CD4-positive, alpha-beta T cell (primary cell): ENCODE measurements at regions not wholly inside any gene's neighbourhood (a gene's known extent, or its start where the extent isn't known, plus 50 kb on each side); places are given as distances from the start of the nearest gene placed in this dataset.

Experiments
- ATAC-seq: fragments of 200-7000 bp; cut with Tn5 transposase; one replicate; pipeline ENCODE4 v1.10.0; 2022; ENCODE audit warnings: mild to moderate bottlenecking; ENCODE audit not compliant: poor library complexity
- CTCF ChIA-PET: fragments of 350-600 bp; sonication (Branson Sonifier 250); formaldehyde crosslinking; loops from one replicate; lab custom pipeline; 2021; ENCODE audit warnings: antibody characterized with exemption, inconsistent platforms; lab: Charles Lee
- POLR2A ChIA-PET: fragments of 350-600 bp; sonication (Branson Sonifier 250); formaldehyde crosslinking; loops from one replicate; lab custom pipeline; 2021; ENCODE audit warnings: antibody characterized with exemption, inconsistent platforms; lab: Charles Lee
- DNase-seq, 14 experiments: peaks; one replicate each; pipeline ENCODE4 v3.0.0-alpha.2; 2013 to 2020; ENCODE audit warnings: mixed read lengths in 2 of 14
- H3K27ac ChIP-seq, 2 donors: one replicate each; pipeline versions ENCODE4 v1.5.1 to v1.7.0; 2013; ENCODE audit warnings: low read length in 2 of 2, low read depth in 1 of 2, mild to moderate bottlenecking in 1 of 2
- H3K27me3 ChIP-seq, 2 experiments: 1 replicate in 1 of 2; 2 replicates in 1 of 2; pipeline versions ENCODE4 v1.6.1 to v1.7.0; 2013; ENCODE audit warnings: low read length in 2 of 2, control low read depth in 1 of 2, mild to moderate bottlenecking in 1 of 2, moderate library complexity in 1 of 2; ENCODE audit not compliant: insufficient read depth in 2 of 2, control insufficient read depth in 1 of 2
- H3K36me3 ChIP-seq: one replicate; pipeline ENCODE4 v1.6.1; 2013; ENCODE audit warnings: low read length, control low read depth; ENCODE audit not compliant: insufficient read depth
- H3K4me1 ChIP-seq: one replicate; pipeline ENCODE4 v1.6.1; 2013; ENCODE audit warnings: low read length, control low read depth; ENCODE audit not compliant: insufficient read depth
- H3K4me3 ChIP-seq: one replicate; pipeline ENCODE4 v1.5.1; 2013; ENCODE audit warnings: mild to moderate bottlenecking, low read length, moderate library complexity
- H3K9me3 ChIP-seq, 2 experiments: 1 replicate in 1 of 2; 2 replicates in 1 of 2; pipeline versions ENCODE4 v1.6.1 to v1.7.0; 2013; ENCODE audit warnings: low read length in 2 of 2, mild to moderate bottlenecking in 2 of 2, control low read depth in 1 of 2, moderate library complexity in 1 of 2; ENCODE audit not compliant: control insufficient read depth in 1 of 2, insufficient read depth in 1 of 2
- H3K27ac Mint-ChIP-seq: one replicate; pipeline ENCODE4 v1.8.0; 2020; ENCODE audit warnings: mixed read lengths
- H3K27me3 Mint-ChIP-seq: one replicate; pipeline ENCODE4 v1.8.0; 2021; ENCODE audit warnings: mixed read lengths
- H3K36me3 Mint-ChIP-seq: one replicate; pipeline ENCODE4 v1.8.0; 2021; ENCODE audit warnings: low read depth, mixed read lengths
- H3K4me1 Mint-ChIP-seq: one replicate; pipeline ENCODE4 v1.8.0; 2021; ENCODE audit warnings: low read depth, mixed read lengths
- H3K4me3 Mint-ChIP-seq: one replicate; pipeline ENCODE4 v1.8.0; 2020; ENCODE audit warnings: mild to moderate bottlenecking, mixed read lengths
- H3K9me3 Mint-ChIP-seq: one replicate; pipeline ENCODE4 v1.8.0; 2020; ENCODE audit warnings: mixed read lengths
- CTCF ChIP-seq: fragments of 200-600 bp; IDR thresholded peaks from one replicate; pipeline ENCODE4 v1.8.0; 2022; ENCODE audit warnings: antibody characterized with exemption, mild to moderate bottlenecking
- intact Hi-C, 2 experiments: fragments of 100-400 bp; cut with DNase I in 1 of 2; cut with micrococcal nuclease in 1 of 2; formaldehyde crosslinking; loops; one replicate each; pipeline versions ENCODE4 v1.15.1 to v1.9.0; 2023 to 2025; cut with DNase I, micrococcal nuclease

GRCh38 chr5:175765858-175766257 lies 105.5 kb upstream of the CPLX2 start:
- Histone ChIP-seq H3K27me3 (peaks cover 7 to 11% of the 10 kb centered on the region in 2 experiments), H3K9me3 (peaks cover 10 to 24% of the 10 kb centered on the region in 2 experiments), H3K4me1 (no peaks in the 10 kb centered on the region), H3K27ac (no peak overlapping the region), H3K36me3 (no peaks in the 10 kb centered on the region), H3K4me3 (no peak overlapping the region)
- H3K36me3 Mint-ChIP-seq = no peaks in the 10 kb centered on the region
- ChIA-PET CTCF (no interaction called here), POLR2A (no interaction called here)
- no peak overlapping the region for H3K27ac Mint-ChIP-seq
- peaks cover 51% of the 10 kb centered on the region for H3K27me3 Mint-ChIP-seq
- H3K9me3 Mint-ChIP-seq = peaks cover 8% of the 10 kb centered on the region
- no peak for ATAC-seq
- H3K4me1 Mint-ChIP-seq = no peaks in the 10 kb centered on the region
- H3K4me3 Mint-ChIP-seq = no peak overlapping the region
- no peak for TF ChIP-seq CTCF
- peak in 2 of 14 experiments; percentile 12 to 24 for DNase-seq
- intact Hi-C loops = no loop called here

GRCh38 chr5:175766963-175767362 lies 104.4 kb upstream of the CPLX2 start:
- Mint-ChIP-seq H3K4me1 (no peaks in the 10 kb centered on the region), H3K9me3 (peaks cover 8% of the 10 kb centered on the region), H3K36me3 (no peaks in the 10 kb centered on the region), H3K27ac (no peak overlapping the region), H3K4me3 (no peak overlapping the region), H3K27me3 (peaks cover 62% of the 10 kb centered on the region)
- ChIA-PET CTCF (no interaction called here), POLR2A (no interaction called here)
- Histone ChIP-seq H3K27ac (no peak overlapping the region), H3K9me3 (peaks cover 10 to 13% of the 10 kb centered on the region in 2 experiments), H3K4me3 (no peak overlapping the region), H3K36me3 (no peaks in the 10 kb centered on the region), H3K4me1 (no peaks in the 10 kb centered on the region), H3K27me3 (peaks cover 10 to 12% of the 10 kb centered on the region in 2 experiments)
- no peak for ATAC-seq
- TF ChIP-seq CTCF = no peak
- no peak for DNase-seq
- intact Hi-C loops = no loop called here

- no peak overlapping the region for H3K27ac Mint-ChIP-seq
- ATAC-seq = no peak
- H3K27me3 Mint-ChIP-seq = peaks cover 64% of the 10 kb centered on the region
- Histone ChIP-seq H3K27ac (no peak overlapping the region), H3K36me3 (no peaks in the 10 kb centered on the region), H3K4me1 (no peaks in the 10 kb centered on the region), H3K27me3 (peaks cover 38 to 52% of the 10 kb centered on the region in 2 experiments), H3K4me3 (no peak overlapping the region), H3K9me3 (peaks cover 0 to 13% of the 10 kb centered on the region in 2 experiments)
- CTCF ChIA-PET = no interaction called here
- intact Hi-C loops = no loop called here
- DNase-seq = no peak
- H3K4me1 Mint-ChIP-seq = no peaks in the 10 kb centered on the region
- peaks cover 3% of the 10 kb centered on the region for H3K9me3 Mint-ChIP-seq
- H3K4me3 Mint-ChIP-seq = no peak overlapping the region
- no peak for TF ChIP-seq CTCF
- H3K36me3 Mint-ChIP-seq = no peaks in the 10 kb centered on the region
- POLR2A ChIA-PET = no interaction called here
These were observed 98.4 kb upstream of the CPLX2 start for GRCh38 chr5:175772747-175773533.
